22Rv1 (cell line): ENCODE measurements at regions not wholly inside any gene's neighbourhood (a gene's known extent, or its start where the extent isn't known, plus 50 kb on each side); places are given as distances from the start of the nearest gene placed in this dataset.

Source experiments
- CTCF ChIP-seq: fragments of 450-650 bp; IDR thresholded peaks from 2 replicates; pipeline ENCODE4 v1.5.1; 2017; ENCODE audit warnings: mild to moderate bottlenecking
- ZFX ChIP-seq: fragments of 450-650 bp; IDR thresholded peaks from 2 replicates; pipeline ENCODE4 v1.6.1; 2017; ENCODE audit warnings: antibody characterized with exemption, borderline replicate concordance

GRCh38 chr6:998551-998950 is 305.6 kb upstream of the EXOC2 start:
- TF ChIP-seq CTCF (no peak), ZFX (no peak)
